SKM-1 (cell line): ENCODE measurements at regions not wholly inside any gene's neighbourhood (a gene's known extent, or its start where the extent isn't known, plus 50 kb on each side); places are given as distances from the start of the nearest gene placed in this dataset.

Experiments used
- DNase-seq: peaks from one replicate; lab custom pipeline; 2025; ENCODE audit not compliant: unreplicated experiment; lab: John Stamatoyannopoulos, UW

- DNase-seq: no peak
These were observed 193.5 kb downstream of the ANXA2 start for GRCh38 chr15:60204131-60204885.

- DNase-seq: no peak
These were observed 189.1 kb downstream of the ANXA2 start for GRCh38 chr15:60208709-60209108.

GRCh38 chr15:60212536-60212935 is 185.2 kb downstream of the ANXA2 start:
- no peak for DNase-seq

- DNase-seq: no peak
These were observed 184.3 kb downstream of the ANXA2 start for GRCh38 chr15:60213377-60214000.

GRCh38 chr15:60214201-60214600 is 183.6 kb downstream of the ANXA2 start:
- DNase-seq: no peak

- DNase-seq: no peak
These were observed 182.4 kb downstream of the ANXA2 start for GRCh38 chr15:60215225-60215963.

GRCh38 chr15:60217161-60217560 is 180.6 kb downstream of the ANXA2 start:
- no peak for DNase-seq

GRCh38 chr15:60218256-60218655 is 179.5 kb downstream of the ANXA2 start:
- DNase-seq: no peak

GRCh38 chr15:60219866-60220265 is 177.9 kb downstream of the ANXA2 start:
- no peak for DNase-seq

GRCh38 chr15:60221356-60221755 is 176.4 kb downstream of the ANXA2 start:
- no peak for DNase-seq

GRCh38 chr15:60222404-60222803 is 175.4 kb downstream of the ANXA2 start:
- DNase-seq: no peak

- no peak for DNase-seq
These were observed 174.6 kb downstream of the ANXA2 start for GRCh38 chr15:60223176-60223575.

- DNase-seq: no peak
These were observed 170.9 kb downstream of the ANXA2 start for GRCh38 chr15:60226924-60227323.

GRCh38 chr15:60228101-60228500 is 169.7 kb downstream of the ANXA2 start:
- DNase-seq: no peak

- no peak for DNase-seq
These were observed 169.2 kb downstream of the ANXA2 start for GRCh38 chr15:60228619-60229018.

- no peak for DNase-seq
These were observed 161.7 kb downstream of the ANXA2 start for GRCh38 chr15:60235951-60236710.

GRCh38 chr15:60237446-60237845 is 160.3 kb downstream of the ANXA2 start:
- no peak for DNase-seq

- no peak for DNase-seq
These were observed 154.0 kb downstream of the ANXA2 start for GRCh38 chr15:60243769-60244168.

- no peak for DNase-seq
These were observed 153.0 kb downstream of the ANXA2 start for GRCh38 chr15:60244813-60245212.

- no peak for DNase-seq
These were observed 147.5 kb downstream of the ANXA2 start for GRCh38 chr15:60250316-60250715.

GRCh38 chr15:60251300-60252070 is 146.3 kb downstream of the ANXA2 start:
- no peak for DNase-seq
